Stomach (tissue), 8 donors: ENCODE measurements at regions not wholly inside any gene's neighbourhood (a gene's known extent, or its start where the extent isn't known, plus 50 kb on each side); places are given as distances from the start of the nearest gene placed in this dataset.
"Not testable (repeated sequence)": the region's sequence is repeated elsewhere in the genome, so short reads cannot be mapped to it uniquely, and the experiment has no call there.

Source experiments
- DNase-seq, 2 donors: peaks; one replicate each; pipeline versions ENCODE4 v3.0.0 to v3.0.0-alpha.2; 2013 to 2019
- H3K27ac ChIP-seq, 5 donors: fragments of 200-600 bp in 4 of 5; sonication (generic) in 4 of 5; one replicate each; pipeline ENCODE4 v1.5.1; 2013 to 2019; ENCODE audit warnings: mild to moderate bottlenecking in 1 of 5, moderate library complexity in 1 of 5
- H3K27me3 ChIP-seq, 3 donors: fragments of 200-600 bp; sonication (generic); one replicate each; pipeline ENCODE4 v1.5.1; 2017 to 2019; ENCODE audit warnings: mixed run types in 1 of 3
- H3K36me3 ChIP-seq, 4 donors: fragments of 200-600 bp; sonication (generic); 1 replicate in 3 of 4; 2 replicates in 1 of 4; pipeline ENCODE4 v1.5.1; 2016 to 2019
- H3K4me1 ChIP-seq, 4 donors: fragments of 200-600 bp; sonication (generic); one replicate each; pipeline ENCODE4 v1.5.1; 2016 to 2019
- H3K4me3 ChIP-seq, 4 donors: fragments of 200-600 bp; sonication (generic) in 3 of 4; one replicate each; pipeline ENCODE4 v1.5.1; 2016 to 2019; ENCODE audit warnings: mild to moderate bottlenecking in 1 of 4
- H3K9me3 ChIP-seq, 4 donors: fragments of 200-600 bp; sonication (generic); one replicate each; pipeline ENCODE4 v1.5.1; 2016 to 2019
- EP300 ChIP-seq: sonication (generic); formaldehyde crosslinking; IDR thresholded peaks from one replicate; pipeline ENCODE4 v1.6.1; 2017; ENCODE audit warnings: antibody characterized with exemption
- POLR2A ChIP-seq, 4 donors: fragments of 450-650 bp; IDR thresholded peaks; one replicate each; pipeline ENCODE4 v1.6.1; 2016; ENCODE audit warnings: antibody characterized with exemption in 4 of 4, control low read depth in 2 of 4, mild to moderate bottlenecking in 1 of 4, moderate library complexity in 1 of 4
- POLR2AphosphoS5 ChIP-seq, 3 donors: sonication (generic); formaldehyde crosslinking; IDR thresholded peaks; one replicate each; pipeline ENCODE4 v1.6.1; 2016; ENCODE audit warnings: antibody characterized with exemption in 3 of 3
- WGBS, 5 donors: extraction: QIAGEN DNeasy Blood & Tissue Kit in 3 of 5; methylation state at CpG; one replicate each; pipeline versions ENCODE4 v1.1.5 to v1.1.7; 2013 to 2018; 5-methylcytosine and 5-hydroxymethylcytosine counted together
- intact Hi-C: fragments of 100-400 bp; cut with DNase I; formaldehyde crosslinking; loops from one replicate; pipeline ENCODE4 v1.15.1; 2023; ENCODE audit warnings: low total_unique reads
- TF ChIP-seq, protein P1 (sequence below), 7 experiments: fragments of 450-650 bp in 4 of 7; fragments of 200-600 bp in 3 of 7; sonication (generic) in 3 of 7; IDR thresholded peaks; one replicate each; pipeline ENCODE4 v1.5.1; 2016 to 2019; ENCODE audit warnings: antibody characterized with exemption in 7 of 7, control low read depth in 2 of 7, mild to moderate bottlenecking in 1 of 7
- donor health status: healthy with polysubstance abuse.
- donor health status: Bipolar disorder and iron deficiency.
- donor health status: healthy.

GRCh38 chr20:41702647-41703046 is 84.5 kb upstream of the CHD6 start:
- 90 to 96% (median 90%) methylated on average over 2 of the region's 2 CpGs for WGBS, 5 donors

GRCh38 chr20:41701588-41702348 is 83.6 kb upstream of the CHD6 start:
- TF ChIP-seq, protein P1, sequence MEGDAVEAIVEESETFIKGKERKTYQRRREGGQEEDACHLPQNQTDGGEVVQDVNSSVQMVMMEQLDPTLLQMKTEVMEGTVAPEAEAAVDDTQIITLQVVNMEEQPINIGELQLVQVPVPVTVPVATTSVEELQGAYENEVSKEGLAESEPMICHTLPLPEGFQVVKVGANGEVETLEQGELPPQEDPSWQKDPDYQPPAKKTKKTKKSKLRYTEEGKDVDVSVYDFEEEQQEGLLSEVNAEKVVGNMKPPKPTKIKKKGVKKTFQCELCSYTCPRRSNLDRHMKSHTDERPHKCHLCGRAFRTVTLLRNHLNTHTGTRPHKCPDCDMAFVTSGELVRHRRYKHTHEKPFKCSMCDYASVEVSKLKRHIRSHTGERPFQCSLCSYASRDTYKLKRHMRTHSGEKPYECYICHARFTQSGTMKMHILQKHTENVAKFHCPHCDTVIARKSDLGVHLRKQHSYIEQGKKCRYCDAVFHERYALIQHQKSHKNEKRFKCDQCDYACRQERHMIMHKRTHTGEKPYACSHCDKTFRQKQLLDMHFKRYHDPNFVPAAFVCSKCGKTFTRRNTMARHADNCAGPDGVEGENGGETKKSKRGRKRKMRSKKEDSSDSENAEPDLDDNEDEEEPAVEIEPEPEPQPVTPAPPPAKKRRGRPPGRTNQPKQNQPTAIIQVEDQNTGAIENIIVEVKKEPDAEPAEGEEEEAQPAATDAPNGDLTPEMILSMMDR (IDR thresholded peaks at IDR 0.05) = no peak
- no peak for TF ChIP-seq POLR2A (IDR thresholded peaks at IDR 0.05)
- no peak for TF ChIP-seq EP300
- no peak for TF ChIP-seq POLR2AphosphoS5 (IDR thresholded peaks at IDR 0.05)
- no peaks in the 10 kb centered on the region for H3K9me3 ChIP-seq
- no peak for DNase-seq
- no peak overlapping the region for H3K4me3 ChIP-seq
- no peak overlapping the region for H3K27ac ChIP-seq
- intact Hi-C loops = no loop called here
- peaks cover 0 to 3% (median 0%) of the 10 kb centered on the region in 4 donors for H3K4me1 ChIP-seq
- H3K36me3 ChIP-seq = no peaks in the 10 kb centered on the region
- H3K27me3 ChIP-seq = no peaks in the 10 kb centered on the region
- WGBS, 5 donors = 79 to 89% (median 80%) methylated on average over 5 of the region's 5 CpGs

More at GRCh38 chr20:41702647-41703046, 84.5 kb upstream of the CHD6 start:
- TF ChIP-seq, protein P1 (IDR thresholded peaks at IDR 0.05) = no peak
- no peak for TF ChIP-seq POLR2A (IDR thresholded peaks at IDR 0.05)
- TF ChIP-seq POLR2AphosphoS5 (IDR thresholded peaks at IDR 0.05) = no peak
- TF ChIP-seq EP300 = no peak
- intact Hi-C loops = no loop called here
- Histone ChIP-seq H3K9me3 (no peaks in the 10 kb centered on the region), H3K27ac (no peak overlapping the region), H3K27me3 (no peaks in the 10 kb centered on the region), H3K4me1 (no peaks in the 10 kb centered on the region), H3K4me3 (no peak overlapping the region), H3K36me3 (no peaks in the 10 kb centered on the region)
- no peak for DNase-seq

GRCh38 chr20:41699673-41700072 is 81.5 kb upstream of the CHD6 start:
- peaks cover 0 to 12% (median under 1%) of the 10 kb centered on the region in 4 donors for H3K4me1 ChIP-seq
- WGBS, 5 donors = 82 to 94% (median 86%) methylated on average over 3 of the region's 3 CpGs
- H3K27ac ChIP-seq, intact Hi-C loops, H3K9me3 ChIP-seq, H3K36me3 ChIP-seq, H3K4me3 ChIP-seq, DNase-seq, H3K27me3 ChIP-seq: not testable (repeated sequence)

GRCh38 chr20:41697861-41698559 is 79.8 kb upstream of the CHD6 start:
- H3K4me3 ChIP-seq = no peak overlapping the region
- WGBS, 5 donors = 77 to 81% (median 79%) methylated on average over 6 of the region's 6 CpGs
- intact Hi-C loops = no loop called here
- peak in 1 of 2 donors; percentile 54 for DNase-seq
- H3K27me3 ChIP-seq = no peaks in the 10 kb centered on the region
- no peak for TF ChIP-seq POLR2A (IDR thresholded peaks at IDR 0.05)
- TF ChIP-seq POLR2AphosphoS5 (IDR thresholded peaks at IDR 0.05) = no peak
- no peak for TF ChIP-seq EP300
- TF ChIP-seq, protein P1 (IDR thresholded peaks at IDR 0.05) = peak in 5 of 7 experiments; percentile 25 to 70 (median 59)
- no peak overlapping the region for H3K27ac ChIP-seq
- no peaks in the 10 kb centered on the region for H3K36me3 ChIP-seq
- no peaks in the 10 kb centered on the region for H3K9me3 ChIP-seq
- peaks cover 6 to 21% (median 10%) of the 10 kb centered on the region in 4 donors for H3K4me1 ChIP-seq
